HEK293T (cell line): ENCODE measurements at regions not wholly inside any gene's neighbourhood (a gene's known extent, or its start where the extent isn't known, plus 50 kb on each side); places are given as distances from the start of the nearest gene placed in this dataset.

Experiments used
- ARNT ChIP-seq: fragments of 450-650 bp; IDR thresholded peaks from 2 replicates; pipeline ENCODE4 v1.6.1; 2017; ENCODE audit warnings: mild to moderate bottlenecking
- BHLHE40 ChIP-seq: fragments of 450-650 bp; IDR thresholded peaks from 2 replicates; pipeline ENCODE4 v1.6.1; 2016; ENCODE audit warnings: mild to moderate bottlenecking, moderate library complexity, borderline replicate concordance
- CTBP1 ChIP-seq: fragments of 450-650 bp; IDR thresholded peaks from 2 replicates; pipeline ENCODE4 v1.6.1; 2016; ENCODE audit warnings: borderline replicate concordance
- ELF4 ChIP-seq: fragments of 450-650 bp; IDR thresholded peaks from 2 replicates; pipeline ENCODE4 v1.6.1; 2017; ENCODE audit warnings: antibody characterized with exemption
- NFRKB ChIP-seq: fragments of 450-650 bp; IDR thresholded peaks from 2 replicates; pipeline ENCODE4 v1.6.1; 2016; ENCODE audit warnings: mild to moderate bottlenecking, moderate library complexity
- PKNOX1 ChIP-seq: fragments of 450-650 bp; IDR thresholded peaks from 2 replicates; pipeline ENCODE4 v1.6.1; 2016
- SP1 ChIP-seq: fragments of 450-650 bp; IDR thresholded peaks from 2 replicates; pipeline ENCODE4 v1.6.1; 2017
- TARDBP ChIP-seq: fragments of 450-650 bp; IDR thresholded peaks from 2 replicates; pipeline ENCODE4 v1.6.1; 2016
- ZNF384 ChIP-seq: fragments of 450-650 bp; IDR thresholded peaks from 2 replicates; pipeline ENCODE4 v1.6.1; 2016

DNA sequence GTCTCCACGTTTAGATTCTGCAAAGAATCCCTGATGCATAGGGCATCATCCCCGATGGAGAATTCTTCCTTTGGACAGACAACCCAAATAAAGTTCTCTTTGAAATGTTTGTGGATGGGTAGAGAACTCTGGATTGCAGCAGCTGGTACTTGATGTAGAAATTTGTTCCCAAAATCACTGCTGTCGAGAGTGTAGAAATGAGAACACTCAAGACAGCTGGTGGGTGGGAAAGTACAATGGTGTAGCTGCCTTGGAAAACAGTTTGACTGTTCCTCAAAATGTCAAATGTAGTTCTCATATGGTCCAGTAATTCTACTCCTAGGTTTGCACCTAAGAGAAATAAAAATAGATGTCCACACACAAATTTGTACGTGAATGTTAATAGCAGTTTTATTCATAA is 671.5 kb upstream of the TMEM132C start:
- TF ChIP-seq ELF4 (no peak), NFRKB (no peak), SP1 (no peak), ARNT (no peak), TARDBP (no peak), PKNOX1 (no peak), ZNF384 (no peak), CTBP1 (no peak), BHLHE40 (no peak)
